ELF-1 (cell line): ENCODE measurements at regions not wholly inside any gene's neighbourhood (a gene's known extent, or its start where the extent isn't known, plus 50 kb on each side); places are given as distances from the start of the nearest gene placed in this dataset.

Source experiments
- DNase-seq: peaks from one replicate; pipeline ENCODE4 v3.0.0-alpha.2; 2016; ENCODE audit warnings: low read depth, low spot score

GRCh38 chr6:95357380-95358020, 219.8 kb upstream of the MANEA start:
- DNase-seq: no peak

- no peak for DNase-seq
These were observed 213.2 kb upstream of the MANEA start for GRCh38 chr6:95364016-95364604.

- DNase-seq: peak; percentile 20
These were observed 211.9 kb upstream of the MANEA start for GRCh38 chr6:95365454-95365853.

- DNase-seq: no peak
These were observed 210.9 kb upstream of the MANEA start for GRCh38 chr6:95366414-95366813.

GRCh38 chr6:95383878-95384277, 193.5 kb upstream of the MANEA start:
- no peak for DNase-seq

- DNase-seq: no peak
These were observed 192.3 kb upstream of the MANEA start for GRCh38 chr6:95384988-95385387.

GRCh38 chr6:95387845-95388244, 189.5 kb upstream of the MANEA start:
- DNase-seq: no peak

- DNase-seq: no peak
These were observed 172.6 kb upstream of the MANEA start for GRCh38 chr6:95404777-95405176.

- DNase-seq: no peak
These were observed 169.2 kb upstream of the MANEA start for GRCh38 chr6:95408111-95408510.

- no peak for DNase-seq
These were observed 167.2 kb upstream of the MANEA start for GRCh38 chr6:95410168-95410567.

- no peak for DNase-seq
These were observed 163.5 kb upstream of the MANEA start for GRCh38 chr6:95413789-95414188.

- DNase-seq: peak; percentile 29
These were observed 159.5 kb upstream of the MANEA start for GRCh38 chr6:95417856-95418255.

GRCh38 chr6:95420792-95421191, 156.5 kb upstream of the MANEA start:
- DNase-seq: no peak

GRCh38 chr6:95423331-95423730, 154.0 kb upstream of the MANEA start:
- no peak for DNase-seq

- DNase-seq: no peak
These were observed 145.6 kb upstream of the MANEA start for GRCh38 chr6:95431637-95432228.

- no peak for DNase-seq
These were observed 137.6 kb upstream of the MANEA start for GRCh38 chr6:95439741-95440140.

- DNase-seq: no peak
These were observed 129.1 kb upstream of the MANEA start for GRCh38 chr6:95448208-95448607.

GRCh38 chr6:95469511-95469910, 107.8 kb upstream of the MANEA start:
- no peak for DNase-seq

- no peak for DNase-seq
These were observed 98.4 kb upstream of the MANEA start for GRCh38 chr6:95478941-95479340.

GRCh38 chr6:95487817-95488216, 89.5 kb upstream of the MANEA start:
- DNase-seq: no peak

GRCh38 chr6:95489185-95489863, 88.0 kb upstream of the MANEA start:
- DNase-seq: no peak

GRCh38 chr6:95496769-95497426, 80.4 kb upstream of the MANEA start:
- no peak for DNase-seq
